A549 (cell line): ENCODE measurements at regions not wholly inside any gene's neighbourhood (a gene's known extent, or its start where the extent isn't known, plus 50 kb on each side); places are given as distances from the start of the nearest gene placed in this dataset.
A peak's percentile ranks its signal among the peaks of the same experiment; 100 is the strongest.

Source experiments
- ATAC-seq, 2 experiments: fragments of 200-7000 bp in 1 of 2; fragments of >200 bp in 1 of 2; cut with Nextera tagmentation in 1 of 2; cut with Tn5 transposase in 1 of 2; 3 replicates each; pipeline versions ENCODE4 v1.8.0 to v1.9.1; 2018 to 2020; ENCODE audit warnings: mild to moderate bottlenecking in 1 of 2, moderate library complexity in 1 of 2
- CTCF ChIA-PET: fragments of 300-600 bp; sonication (Branson Sonifier 250); formaldehyde crosslinking; extraction: SDS; loops from one replicate; lab custom pipeline; 2021; ENCODE audit warnings: antibody characterized with exemption, inconsistent platforms; lab: Yijun Ruan, JAX
- POLR2A ChIA-PET: fragments of 350-600 bp; formaldehyde crosslinking; extraction: SDS; loops from one replicate; lab custom pipeline; 2021; ENCODE audit warnings: antibody characterized with exemption, inconsistent platforms; lab: Yijun Ruan, JAX
- DNase-seq, 2 experiments: peaks; one replicate each; pipeline versions ENCODE4 v3.0.0 to v3.0.0-alpha.2; 2011 to 2016; ENCODE audit warnings: low read depth in 1 of 2, low spot score in 1 of 2
- FAIRE-seq: peaks from 2 replicates; lab custom pipeline; 2011; peaks lifted over from hg19 to GRCh38; lab: Jason Lieb, UNC
- H3K27ac ChIP-seq, 2 experiments: fragments of >200 bp; sonication (Bioruptor Twin); formaldehyde crosslinking; 3 replicates each; pipeline ENCODE4 v1.5.1; 2016 to 2017
- H3K4me1 ChIP-seq: fragments of >200 bp; sonication (Bioruptor Twin); formaldehyde crosslinking; 3 replicates; pipeline ENCODE4 v1.6.1; 2016
- H3K4me2 ChIP-seq: fragments of >200 bp; sonication (Bioruptor Twin); formaldehyde crosslinking; 3 replicates; pipeline ENCODE4 v1.6.1; 2016
- H3K4me3 ChIP-seq: fragments of >200 bp; sonication (Bioruptor Twin); formaldehyde crosslinking; 3 replicates; pipeline ENCODE4 v1.5.1; 2016
- H3K9me3 ChIP-seq: fragments of >200 bp; sonication (Bioruptor Twin); formaldehyde crosslinking; 3 replicates; pipeline ENCODE4 v1.6.1; 2016
- EHF ChIP-seq: fragments of 250-450 bp; sonication (Bioruptor Pico); IDR thresholded peaks from 2 replicates; pipeline ENCODE4 v1.5.0; 2020; ENCODE audit warnings: mild to moderate bottlenecking
- EHMT2 ChIP-seq: fragments of 200-600 bp; sonication (generic); IDR thresholded peaks from 2 replicates; pipeline ENCODE4 v1.6.1; 2016; ENCODE audit warnings: antibody characterized with exemption, low read depth, mild to moderate bottlenecking, moderate library complexity
- FOSB ChIP-seq: fragments of 250-450 bp; sonication (Bioruptor Pico); IDR thresholded peaks from 2 replicates; pipeline ENCODE4 v1.5.0; 2020; ENCODE audit warnings: mild to moderate bottlenecking, moderate library complexity
- HOXA7 ChIP-seq: fragments of 250-450 bp; sonication (Bioruptor Pico); IDR thresholded peaks from 2 replicates; pipeline ENCODE4 v1.5.0; 2020; ENCODE audit warnings: mild to moderate bottlenecking, moderate library complexity
- HOXB13 ChIP-seq: fragments of 250-450 bp; sonication (Bioruptor Pico); IDR thresholded peaks from 2 replicates; pipeline ENCODE4 v1.5.0; 2020; ENCODE audit warnings: low read depth, mild to moderate bottlenecking, moderate library complexity
- MAFK ChIP-seq: fragments of 450-650 bp; IDR thresholded peaks from 2 replicates; pipeline ENCODE4 v1.6.1; 2014; ENCODE audit not compliant: partially characterized antibody
- NR3C1 ChIP-seq: fragments of >200 bp; sonication (Bioruptor Twin); formaldehyde crosslinking; IDR thresholded peaks from 3 replicates; pipeline ENCODE4 v1.6.1; 2017
- RAD21 ChIP-seq, 2 experiments: fragments of >200 bp in 1 of 2; sonication (Bioruptor Twin) in 1 of 2; formaldehyde crosslinking in 1 of 2; IDR thresholded peaks in 1 of 2; conservative IDR thresholded peaks in 1 of 2; 2 replicates in 1 of 2; 3 replicates in 1 of 2; pipeline ENCODE4 v1.6.1; 2012 to 2018; ENCODE audit warnings: inconsistent platforms in 1 of 2
- RFX5 ChIP-seq: fragments of 450-650 bp; IDR thresholded peaks from 2 replicates; pipeline ENCODE4 v1.7.1; 2014; ENCODE audit warnings: antibody characterized with exemption, mild to moderate bottlenecking, moderate library complexity
- RNF2 ChIP-seq: fragments of 200-600 bp; sonication (generic); IDR thresholded peaks from 2 replicates; pipeline ENCODE4 v1.6.1; 2016; ENCODE audit warnings: low read depth, mild to moderate bottlenecking, antibody characterized with exemption, moderate library complexity, borderline replicate concordance
- SMC3 ChIP-seq: fragments of >200 bp; sonication (Bioruptor Twin); formaldehyde crosslinking; IDR thresholded peaks from 3 replicates; pipeline ENCODE4 v1.6.1; 2018; ENCODE audit warnings: inconsistent platforms
- TFCP2L1 ChIP-seq: fragments of 250-450 bp; sonication (Bioruptor Pico); IDR thresholded peaks from 2 replicates; pipeline ENCODE4 v1.5.0; 2021; ENCODE audit warnings: mild to moderate bottlenecking
- TP53 ChIP-seq: fragments of 250-450 bp; sonication (Bioruptor Pico); IDR thresholded peaks from 2 replicates; pipeline ENCODE4 v1.5.0; 2021; ENCODE audit warnings: mild to moderate bottlenecking, moderate library complexity
- ZC3H11A ChIP-seq: fragments of 450-650 bp; IDR thresholded peaks from 2 replicates; pipeline ENCODE4 v1.6.1; 2014; ENCODE audit warnings: antibody characterized with exemption, mild to moderate bottlenecking
- WGBS: methylation state at CpG from one replicate; pipeline ENCODE4 v1.1.6; 2017; ENCODE audit errors: missing lambda C conversion rate; 5-methylcytosine and 5-hydroxymethylcytosine counted together
- TF ChIP-seq, protein P1 (sequence below): IDR thresholded peaks from 2 replicates; pipeline ENCODE4 v1.6.1; 2012; ENCODE audit warnings: low read depth, borderline replicate concordance
- TF ChIP-seq, protein P2 (sequence below): fragments of 450-650 bp; IDR thresholded peaks from 2 replicates; pipeline ENCODE4 v1.6.1; 2014; ENCODE audit warnings: antibody characterized with exemption
- TF ChIP-seq, protein P3 (sequence below): fragments of >200 bp; sonication (Bioruptor Twin); formaldehyde crosslinking; IDR thresholded peaks from 3 replicates; pipeline ENCODE4 v1.6.1; 2016
- TF ChIP-seq, protein P4 (sequence below): fragments of >200 bp; sonication (Bioruptor Twin); formaldehyde crosslinking; IDR thresholded peaks from 2 replicates; pipeline ENCODE4 v1.6.1; 2016
- TF ChIP-seq, protein P5 (sequence below): IDR thresholded peaks from 2 replicates; pipeline ENCODE4 v1.6.1; 2012
- TF ChIP-seq, protein P6 (sequence below): fragments of >200 bp; sonication (Bioruptor Twin); formaldehyde crosslinking; IDR thresholded peaks from 3 replicates; pipeline ENCODE4 v1.5.1; 2016

DNA sequence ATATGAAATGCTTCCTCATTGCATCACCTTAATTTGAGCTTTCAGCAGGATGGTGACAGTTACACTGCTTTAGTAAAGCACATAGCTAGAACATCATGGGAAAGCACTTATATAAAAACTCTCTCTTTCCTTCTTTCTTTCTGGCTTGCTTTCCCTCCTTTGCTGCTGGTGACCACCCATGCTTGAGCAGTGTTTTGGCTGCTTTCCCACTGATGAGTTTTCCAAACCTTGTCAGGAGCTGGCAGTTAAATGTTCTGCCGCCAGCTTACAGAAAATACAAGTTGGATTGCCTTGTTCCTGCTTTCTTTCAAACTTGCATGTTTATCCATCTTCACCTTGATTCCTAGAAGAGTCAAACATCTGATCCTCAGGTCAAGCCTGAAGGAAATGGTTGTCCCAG, 323.9 kb downstream of the FOXA2 start:
- ChIA-PET CTCF (interaction anchor here (0.9 to 1.4 kb wide), 2 partner anchors 9 to 22 kb away, joined by 3 to 7 read pairs; no protein-coding TSS in a partner anchor), POLR2A (no interaction called here)
- TF ChIP-seq RNF2 (no peak), RFX5 (no peak), EHMT2 (no peak), TFCP2L1 (CRISPR knock-in tag) (no peak), TP53 (CRISPR knock-in tag) (no peak), MAFK (no peak), NR3C1 (no peak), FOSB (no peak)
- TF ChIP-seq, protein P1, sequence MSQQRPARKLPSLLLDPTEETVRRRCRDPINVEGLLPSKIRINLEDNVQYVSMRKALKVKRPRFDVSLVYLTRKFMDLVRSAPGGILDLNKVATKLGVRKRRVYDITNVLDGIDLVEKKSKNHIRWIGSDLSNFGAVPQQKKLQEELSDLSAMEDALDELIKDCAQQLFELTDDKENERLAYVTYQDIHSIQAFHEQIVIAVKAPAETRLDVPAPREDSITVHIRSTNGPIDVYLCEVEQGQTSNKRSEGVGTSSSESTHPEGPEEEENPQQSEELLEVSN = no peak
- TF ChIP-seq, protein P2, sequence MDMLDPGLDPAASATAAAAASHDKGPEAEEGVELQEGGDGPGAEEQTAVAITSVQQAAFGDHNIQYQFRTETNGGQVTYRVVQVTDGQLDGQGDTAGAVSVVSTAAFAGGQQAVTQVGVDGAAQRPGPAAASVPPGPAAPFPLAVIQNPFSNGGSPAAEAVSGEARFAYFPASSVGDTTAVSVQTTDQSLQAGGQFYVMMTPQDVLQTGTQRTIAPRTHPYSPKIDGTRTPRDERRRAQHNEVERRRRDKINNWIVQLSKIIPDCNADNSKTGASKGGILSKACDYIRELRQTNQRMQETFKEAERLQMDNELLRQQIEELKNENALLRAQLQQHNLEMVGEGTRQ = no peak
- TF ChIP-seq, protein P3, sequence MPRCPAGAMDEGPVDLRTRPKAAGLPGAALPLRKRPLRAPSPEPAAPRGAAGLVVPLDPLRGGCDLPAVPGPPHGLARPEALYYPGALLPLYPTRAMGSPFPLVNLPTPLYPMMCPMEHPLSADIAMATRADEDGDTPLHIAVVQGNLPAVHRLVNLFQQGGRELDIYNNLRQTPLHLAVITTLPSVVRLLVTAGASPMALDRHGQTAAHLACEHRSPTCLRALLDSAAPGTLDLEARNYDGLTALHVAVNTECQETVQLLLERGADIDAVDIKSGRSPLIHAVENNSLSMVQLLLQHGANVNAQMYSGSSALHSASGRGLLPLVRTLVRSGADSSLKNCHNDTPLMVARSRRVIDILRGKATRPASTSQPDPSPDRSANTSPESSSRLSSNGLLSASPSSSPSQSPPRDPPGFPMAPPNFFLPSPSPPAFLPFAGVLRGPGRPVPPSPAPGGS = no peak
- TF ChIP-seq, protein P4, sequence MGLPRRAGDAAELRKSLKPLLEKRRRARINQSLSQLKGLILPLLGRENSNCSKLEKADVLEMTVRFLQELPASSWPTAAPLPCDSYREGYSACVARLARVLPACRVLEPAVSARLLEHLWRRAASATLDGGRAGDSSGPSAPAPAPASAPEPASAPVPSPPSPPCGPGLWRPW = no peak
- TF ChIP-seq, protein P5, sequence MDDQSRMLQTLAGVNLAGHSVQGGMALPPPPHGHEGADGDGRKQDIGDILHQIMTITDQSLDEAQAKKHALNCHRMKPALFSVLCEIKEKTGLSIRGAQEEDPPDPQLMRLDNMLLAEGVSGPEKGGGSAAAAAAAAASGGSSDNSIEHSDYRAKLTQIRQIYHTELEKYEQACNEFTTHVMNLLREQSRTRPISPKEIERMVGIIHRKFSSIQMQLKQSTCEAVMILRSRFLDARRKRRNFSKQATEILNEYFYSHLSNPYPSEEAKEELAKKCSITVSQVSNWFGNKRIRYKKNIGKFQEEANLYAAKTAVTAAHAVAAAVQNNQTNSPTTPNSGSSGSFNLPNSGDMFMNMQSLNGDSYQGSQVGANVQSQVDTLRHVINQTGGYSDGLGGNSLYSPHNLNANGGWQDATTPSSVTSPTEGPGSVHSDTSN = no peak

DNA sequence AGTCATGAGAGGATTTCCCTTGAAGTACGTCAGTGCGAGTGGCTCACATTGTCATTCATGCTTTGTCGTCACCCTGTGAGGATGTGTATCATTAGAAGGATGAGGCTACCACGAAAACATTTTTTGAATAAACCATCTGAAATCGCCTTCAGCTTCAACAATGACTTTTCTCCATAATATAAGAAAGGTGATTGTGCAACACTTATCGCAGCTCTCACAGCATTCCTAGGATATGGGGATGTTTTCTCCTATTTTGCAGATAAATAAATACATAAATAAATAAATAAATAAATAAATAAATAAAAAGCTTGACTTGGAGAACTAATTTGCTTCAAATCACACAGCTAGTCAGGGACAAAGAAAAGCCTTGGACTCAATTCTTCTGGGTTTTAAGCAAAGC, 326.5 kb downstream of the FOXA2 start:
- ChIA-PET POLR2A (no interaction called here), CTCF (no interaction called here)
- no peaks in the 10 kb centered on the region for H3K4me1 ChIP-seq
- ATAC-seq (no peak), DNase-seq (no peak), FAIRE-seq (no peak)
- H3K27ac ChIP-seq = no peak overlapping the region
- H3K4me2 ChIP-seq = no peak overlapping the region
- H3K9me3 ChIP-seq = no peaks in the 10 kb centered on the region
- TF ChIP-seq ZC3H11A = peak; percentile 48
- TF ChIP-seq, protein P5 = no peak
- WGBS = 17% methylated on average over 6 of the region's 6 CpGs
- no peak overlapping the region for H3K4me3 ChIP-seq

More for the DNA sequence above, 323.9 kb downstream of the FOXA2 start:
- Histone ChIP-seq H3K27ac (no peak overlapping the region), H3K4me2 (no peak overlapping the region), H3K4me3 (no peak overlapping the region), H3K9me3 (no peaks in the 10 kb centered on the region), H3K4me1 (no peaks in the 10 kb centered on the region)
- WGBS = 11% methylated on average over 1 of the region's 1 CpG
- DNase-seq (no peak), FAIRE-seq (no peak), ATAC-seq (no peak)

DNA sequence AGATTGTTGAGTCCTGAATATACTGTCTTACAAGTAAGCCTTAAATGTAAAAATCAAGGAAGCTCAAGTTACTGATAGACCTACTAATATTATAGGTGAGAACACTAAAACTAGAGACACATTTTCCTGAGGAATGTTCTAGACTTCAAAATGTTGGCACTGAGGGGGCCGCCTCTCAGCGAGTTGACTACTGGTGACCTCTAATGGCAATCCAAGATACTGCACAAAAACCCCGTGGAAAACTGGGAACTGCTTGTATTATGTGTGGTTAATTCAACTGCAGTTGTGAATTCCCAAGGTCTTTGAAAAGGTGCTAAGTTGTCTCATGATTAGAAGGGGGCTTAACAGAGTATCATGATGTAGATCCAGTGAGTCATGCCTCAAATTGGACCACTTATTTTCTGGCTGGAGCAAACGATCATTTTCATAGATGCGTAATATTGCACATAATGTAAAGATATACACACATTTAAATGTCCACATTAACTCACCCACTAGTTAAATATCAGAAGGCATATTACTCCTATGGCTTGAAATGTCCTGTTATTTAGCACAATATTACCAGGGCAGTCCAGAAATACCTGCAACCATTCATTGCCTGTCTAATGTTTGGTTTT, 336.2 kb downstream of the FOXA2 start:
- TF ChIP-seq EHF (CRISPR knock-in tag) (no peak), HOXB13 (CRISPR knock-in tag) (no peak), ZC3H11A (no peak), RAD21 (conservative IDR thresholded peaks at IDR 0.05 in 1 of 2, IDR thresholded peaks at IDR 0.05 in 1 of 2) (peak; percentile 59 to 67), HOXA7 (CRISPR knock-in tag) (no peak), SMC3 (peak; percentile 33; the same call in 1 of the 3 replicates)
- TF ChIP-seq, protein P6, sequence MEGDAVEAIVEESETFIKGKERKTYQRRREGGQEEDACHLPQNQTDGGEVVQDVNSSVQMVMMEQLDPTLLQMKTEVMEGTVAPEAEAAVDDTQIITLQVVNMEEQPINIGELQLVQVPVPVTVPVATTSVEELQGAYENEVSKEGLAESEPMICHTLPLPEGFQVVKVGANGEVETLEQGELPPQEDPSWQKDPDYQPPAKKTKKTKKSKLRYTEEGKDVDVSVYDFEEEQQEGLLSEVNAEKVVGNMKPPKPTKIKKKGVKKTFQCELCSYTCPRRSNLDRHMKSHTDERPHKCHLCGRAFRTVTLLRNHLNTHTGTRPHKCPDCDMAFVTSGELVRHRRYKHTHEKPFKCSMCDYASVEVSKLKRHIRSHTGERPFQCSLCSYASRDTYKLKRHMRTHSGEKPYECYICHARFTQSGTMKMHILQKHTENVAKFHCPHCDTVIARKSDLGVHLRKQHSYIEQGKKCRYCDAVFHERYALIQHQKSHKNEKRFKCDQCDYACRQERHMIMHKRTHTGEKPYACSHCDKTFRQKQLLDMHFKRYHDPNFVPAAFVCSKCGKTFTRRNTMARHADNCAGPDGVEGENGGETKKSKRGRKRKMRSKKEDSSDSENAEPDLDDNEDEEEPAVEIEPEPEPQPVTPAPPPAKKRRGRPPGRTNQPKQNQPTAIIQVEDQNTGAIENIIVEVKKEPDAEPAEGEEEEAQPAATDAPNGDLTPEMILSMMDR = peak; percentile 60
- FAIRE-seq (peak; percentile 56), DNase-seq (peak; percentile 24 to 26), ATAC-seq (peak in 1 of 2 experiments; percentile 70; a peak in 3 of 6 replicates)
- H3K4me1 ChIP-seq = no peaks in the 10 kb centered on the region
- ChIA-PET CTCF (interaction anchor here (0.6 to 1.1 kb wide), 8 partner anchors 10 to 1560 kb away, joined by 3 to 8 read pairs (median 3); no protein-coding TSS in a partner anchor), POLR2A (no interaction called here)
- no peaks in the 10 kb centered on the region for H3K9me3 ChIP-seq
- H3K4me3 ChIP-seq = no peak overlapping the region
- 15% methylated on average over 5 of the region's 5 CpGs for WGBS
- no peak overlapping the region for H3K27ac ChIP-seq
- H3K4me2 ChIP-seq = no peak overlapping the region
